Esophagus squamous epithelium (tissue), 4 donors: ENCODE measurements at regions not wholly inside any gene's neighbourhood (a gene's known extent, or its start where the extent isn't known, plus 50 kb on each side); places are given as distances from the start of the nearest gene placed in this dataset.

Experiments used
- CTCF ChIP-seq, 6 experiments: fragments of 450-650 bp in 4 of 6; fragments of 200-600 bp in 2 of 6; sonication (generic) in 2 of 6; IDR thresholded peaks; one replicate each; pipeline ENCODE4 v1.5.1; 2016 to 2019; ENCODE audit warnings: antibody characterized with exemption in 6 of 6, mild to moderate bottlenecking in 4 of 6, moderate library complexity in 4 of 6
- POLR2A ChIP-seq, 4 donors: fragments of 450-650 bp; IDR thresholded peaks; one replicate each; pipeline ENCODE4 v1.6.1; 2017; ENCODE audit warnings: antibody characterized with exemption in 4 of 4, mild to moderate bottlenecking in 4 of 4, moderate library complexity in 3 of 4

- TF ChIP-seq CTCF (IDR thresholded peaks at IDR 0.05) (no peak), POLR2A (IDR thresholded peaks at IDR 0.05) (no peak)
These were observed 759.8 kb upstream of the MDGA2 start for GRCh38 chr14:48435221-48435620.
